ENCODE measurements at regions not wholly inside any gene's neighbourhood (a gene's known extent, or its start where the extent isn't known, plus 50 kb on each side); places are given as distances from the start of the nearest gene placed in this dataset.

DNA sequence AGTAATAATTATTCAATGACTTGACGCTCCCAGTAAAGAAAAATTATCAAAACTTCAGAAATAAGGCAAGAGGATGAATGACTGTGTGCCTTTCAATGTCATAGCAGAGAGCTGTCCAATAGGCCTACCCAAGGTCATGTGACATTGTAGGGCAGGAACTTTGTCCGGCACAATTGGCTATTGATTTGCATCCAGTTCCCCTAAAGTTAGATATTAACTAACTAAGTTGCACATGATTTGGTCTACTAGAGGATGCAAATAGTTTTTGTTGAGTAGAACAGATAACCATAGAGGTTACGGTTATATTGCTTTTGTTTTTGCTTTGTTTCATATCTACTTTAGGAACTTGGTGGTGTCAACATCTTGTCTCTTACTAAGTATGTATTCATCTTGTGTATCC, 127.9 kb upstream of the PFN2 start:
- TF ChIP-seq, protein P1, sequence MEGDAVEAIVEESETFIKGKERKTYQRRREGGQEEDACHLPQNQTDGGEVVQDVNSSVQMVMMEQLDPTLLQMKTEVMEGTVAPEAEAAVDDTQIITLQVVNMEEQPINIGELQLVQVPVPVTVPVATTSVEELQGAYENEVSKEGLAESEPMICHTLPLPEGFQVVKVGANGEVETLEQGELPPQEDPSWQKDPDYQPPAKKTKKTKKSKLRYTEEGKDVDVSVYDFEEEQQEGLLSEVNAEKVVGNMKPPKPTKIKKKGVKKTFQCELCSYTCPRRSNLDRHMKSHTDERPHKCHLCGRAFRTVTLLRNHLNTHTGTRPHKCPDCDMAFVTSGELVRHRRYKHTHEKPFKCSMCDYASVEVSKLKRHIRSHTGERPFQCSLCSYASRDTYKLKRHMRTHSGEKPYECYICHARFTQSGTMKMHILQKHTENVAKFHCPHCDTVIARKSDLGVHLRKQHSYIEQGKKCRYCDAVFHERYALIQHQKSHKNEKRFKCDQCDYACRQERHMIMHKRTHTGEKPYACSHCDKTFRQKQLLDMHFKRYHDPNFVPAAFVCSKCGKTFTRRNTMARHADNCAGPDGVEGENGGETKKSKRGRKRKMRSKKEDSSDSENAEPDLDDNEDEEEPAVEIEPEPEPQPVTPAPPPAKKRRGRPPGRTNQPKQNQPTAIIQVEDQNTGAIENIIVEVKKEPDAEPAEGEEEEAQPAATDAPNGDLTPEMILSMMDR (optimal IDR thresholded peaks at IDR 0.05 in 1 of 3, IDR thresholded peaks at IDR 0.05 in 1 of 3, conservative IDR thresholded peaks at IDR 0.05 in 1 of 3; ENCODE audit: extremely low read depth in 1 of 3, insufficient read depth in 2 of 3, low read length in 3 of 3): no peak
- no peak for TF ChIP-seq EZH2 (IDR thresholded peaks at IDR 0.05; ENCODE audit: low read length)
